ENCODE measurements at regions not wholly inside any gene's neighbourhood (a gene's known extent, or its start where the extent isn't known, plus 50 kb on each side); places are given as distances from the start of the nearest gene placed in this dataset.

GRCh38 chr9:115359017-115359780, 241.2 kb upstream of the TNC start:
- TF ChIP-seq CTCF (IDR thresholded peaks at IDR 0.05; ENCODE audit: borderline replicate concordance, insufficient read depth, low read depth, low read length), result no peak
- H3K4me3 ChIP-seq (ENCODE audit: low read depth, low read length), result no peak overlapping the region

GRCh38 chr9:115360122-115360521, 242.2 kb upstream of the TNC start:
- TF ChIP-seq CTCF (IDR thresholded peaks at IDR 0.05; ENCODE audit: borderline replicate concordance, insufficient read depth, low read depth, low read length), result no peak
- no peak overlapping the region for H3K4me3 ChIP-seq (ENCODE audit: low read depth, low read length)

GRCh38 chr9:115362101-115362500, 244.1 kb upstream of the TNC start:
- TF ChIP-seq CTCF (IDR thresholded peaks at IDR 0.05; ENCODE audit: borderline replicate concordance, insufficient read depth, low read depth, low read length), result no peak
- H3K4me3 ChIP-seq (ENCODE audit: low read depth, low read length), result no peak overlapping the region

- TF ChIP-seq CTCF (IDR thresholded peaks at IDR 0.05; ENCODE audit: borderline replicate concordance, insufficient read depth, low read depth, low read length), result no peak
- H3K4me3 ChIP-seq (ENCODE audit: low read depth, low read length), result no peak overlapping the region
Measured at GRCh38 chr9:115362640-115363039, 244.7 kb upstream of the TNC start.

- no peak overlapping the region for H3K4me3 ChIP-seq (ENCODE audit: low read depth, low read length)
- TF ChIP-seq CTCF (IDR thresholded peaks at IDR 0.05; ENCODE audit: borderline replicate concordance, insufficient read depth, low read depth, low read length), result no peak
Measured at GRCh38 chr9:115364991-115365390, 247.0 kb upstream of the TNC start.

- no peak overlapping the region for H3K4me3 ChIP-seq (ENCODE audit: low read depth, low read length)
- no peak for TF ChIP-seq CTCF (IDR thresholded peaks at IDR 0.05; ENCODE audit: borderline replicate concordance, insufficient read depth, low read depth, low read length)
Measured at GRCh38 chr9:115367321-115367720, 249.4 kb upstream of the TNC start.

GRCh38 chr9:115367780-115368525, 250.0 kb upstream of the TNC start:
- no peak overlapping the region for H3K4me3 ChIP-seq (ENCODE audit: low read depth, low read length)
- no peak for TF ChIP-seq CTCF (IDR thresholded peaks at IDR 0.05; ENCODE audit: borderline replicate concordance, insufficient read depth, low read depth, low read length)
